NCI-H446 treated with DMSO at 0.1 percent for 48 hours (cell line): ENCODE measurements at regions not wholly inside any gene's neighbourhood (a gene's known extent, or its start where the extent isn't known, plus 50 kb on each side); places are given as distances from the start of the nearest gene placed in this dataset.
"Not testable (repeated sequence)": the region's sequence is repeated elsewhere in the genome, so short reads cannot be mapped to it uniquely, and the experiment has no call there.

ENCODE experiments used
- DNase-seq: peaks from one replicate; lab custom pipeline; 2025; lab: John Stamatoyannopoulos, UW

GRCh38 chr9:117775591-117775990, 71.4 kb downstream of the TLR4 start:
- DNase-seq: no peak

GRCh38 chr9:117777823-117778222, 73.6 kb downstream of the TLR4 start:
- no peak for DNase-seq

GRCh38 chr9:117779760-117780159, 75.6 kb downstream of the TLR4 start:
- no peak for DNase-seq

- DNase-seq: peak; percentile 7
Measured at GRCh38 chr9:117782931-117783788, 79.0 kb downstream of the TLR4 start.

- no peak for DNase-seq
Measured at GRCh38 chr9:117783828-117784227, 79.6 kb downstream of the TLR4 start.

GRCh38 chr9:117784996-117785395, 80.8 kb downstream of the TLR4 start:
- DNase-seq: no peak

- DNase-seq: no peak
Measured at GRCh38 chr9:117787746-117788145, 83.5 kb downstream of the TLR4 start.

- DNase-seq: no peak
Measured at GRCh38 chr9:117795271-117795670, 91.1 kb downstream of the TLR4 start.

- peak; percentile 13 for DNase-seq
Measured at GRCh38 chr9:117796681-117797080, 92.5 kb downstream of the TLR4 start.

- no peak for DNase-seq
Measured at GRCh38 chr9:117800389-117800788, 96.2 kb downstream of the TLR4 start.

- DNase-seq: no peak
Measured at GRCh38 chr9:117809751-117810150, 105.5 kb downstream of the TLR4 start.

- DNase-seq: no peak
Measured at GRCh38 chr9:117815315-117815714, 111.1 kb downstream of the TLR4 start.

GRCh38 chr9:117815948-117816347, 111.7 kb downstream of the TLR4 start:
- no peak for DNase-seq

- no peak for DNase-seq
Measured at GRCh38 chr9:117821954-117822353, 117.8 kb downstream of the TLR4 start.

- DNase-seq: no peak
Measured at GRCh38 chr9:117823576-117823975, 119.4 kb downstream of the TLR4 start.

- no peak for DNase-seq
Measured at GRCh38 chr9:117825609-117826347, 121.6 kb downstream of the TLR4 start.

- no peak for DNase-seq
Measured at GRCh38 chr9:117826837-117827236, 122.6 kb downstream of the TLR4 start.

GRCh38 chr9:117827456-117827855, 123.3 kb downstream of the TLR4 start:
- DNase-seq: peak; percentile 21

GRCh38 chr9:117828466-117828865, 124.3 kb downstream of the TLR4 start:
- no peak for DNase-seq

- no peak for DNase-seq
Measured at GRCh38 chr9:117835798-117836197, 131.6 kb downstream of the TLR4 start.

- DNase-seq: no peak
Measured at GRCh38 chr9:117839862-117840261, 135.7 kb downstream of the TLR4 start.

- not testable (repeated sequence) for DNase-seq
Measured at GRCh38 chr9:117851836-117852461, 147.7 kb downstream of the TLR4 start.

- no peak for DNase-seq
Measured at GRCh38 chr9:117858561-117858960, 154.4 kb downstream of the TLR4 start.
